ENCODE measurements at regions not wholly inside any gene's neighbourhood (a gene's known extent, or its start where the extent isn't known, plus 50 kb on each side); places are given as distances from the start of the nearest gene placed in this dataset.

GRCh38 chr13:22357132-22357531, 686.3 kb downstream of the FGF9 start:
- no peak for DNase-seq

DNA sequence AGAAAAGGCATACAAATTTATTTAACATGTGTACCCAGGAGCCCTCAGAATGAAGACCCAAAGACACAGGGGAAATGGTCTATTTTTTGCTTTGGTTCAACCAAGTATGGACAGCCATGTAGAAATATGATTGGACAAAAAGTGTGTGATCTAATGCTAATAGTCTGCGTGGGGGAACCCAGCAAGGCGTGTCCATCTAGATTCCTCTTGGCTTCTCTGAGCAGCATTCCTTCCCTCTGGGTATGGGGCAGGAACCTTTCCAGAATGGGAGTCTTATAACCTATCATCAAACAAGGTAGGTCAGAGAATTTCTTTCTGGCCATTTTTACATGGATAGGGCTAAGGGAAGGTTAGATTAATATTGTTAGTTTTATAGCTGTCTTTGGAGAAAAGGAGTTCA, 698.2 kb downstream of the FGF9 start:
- DNase-seq, result no peak

GRCh38 chr13:22369840-22370239, 699.0 kb downstream of the FGF9 start:
- DNase-seq, result no peak

DNA sequence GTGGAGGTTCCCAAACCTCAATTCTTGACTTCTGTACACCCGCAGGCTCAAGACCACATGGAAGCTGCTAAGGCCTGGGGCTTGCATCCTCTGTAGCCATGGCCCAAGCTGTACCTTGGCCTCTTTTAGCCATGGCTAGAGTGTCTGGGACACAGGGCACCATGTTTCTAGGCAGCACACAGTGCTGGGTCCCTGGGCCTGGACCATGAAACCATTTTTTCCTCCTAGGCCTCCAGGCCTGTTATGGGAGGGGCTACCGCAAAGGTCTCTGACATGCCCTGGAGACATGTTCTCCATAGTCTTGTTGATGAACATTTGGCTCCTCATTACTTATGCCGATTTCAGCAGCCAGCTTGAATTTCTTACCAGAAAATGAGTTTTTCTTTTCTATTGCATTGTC, 701.4 kb downstream of the FGF9 start:
- DNase-seq, result no peak

DNA sequence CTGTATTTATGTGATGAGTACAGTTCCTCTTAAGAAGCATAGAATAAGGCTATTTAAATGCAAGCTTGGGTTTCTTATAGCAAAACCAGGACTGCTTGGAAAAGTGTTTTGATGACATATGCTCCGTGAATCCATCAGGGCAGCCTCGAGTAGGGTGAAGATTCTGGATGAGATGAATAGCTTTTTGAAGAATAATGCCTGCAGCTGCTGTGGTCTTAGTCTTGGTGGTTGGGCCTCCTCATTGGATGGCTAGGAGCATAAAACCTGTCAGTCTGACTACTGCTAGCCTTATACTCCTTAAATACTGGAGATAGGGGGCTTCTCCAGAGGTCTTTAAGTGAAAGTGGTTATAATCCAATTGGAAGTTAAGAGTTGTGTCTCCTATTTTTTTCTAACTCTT, 704.3 kb downstream of the FGF9 start:
- no peak for DNase-seq

DNA sequence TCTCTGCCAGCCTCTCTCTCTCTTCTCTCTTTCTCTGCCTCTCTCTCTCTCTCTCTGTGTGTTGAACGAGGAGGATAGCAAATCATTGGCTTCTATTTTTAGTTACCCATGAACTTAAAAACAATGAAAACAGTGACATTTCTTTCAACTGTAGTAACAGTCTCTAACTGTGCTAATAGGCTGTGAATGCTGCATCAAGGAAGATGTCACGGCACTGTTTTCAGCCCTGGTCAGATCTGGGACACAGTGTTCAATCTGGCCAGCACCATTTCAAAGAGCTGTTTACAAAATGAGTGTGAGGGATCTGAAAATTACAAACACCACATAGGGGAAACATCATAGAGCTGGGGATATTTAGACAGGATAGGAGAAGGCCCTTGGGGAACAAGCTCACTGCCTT, 717.0 kb downstream of the FGF9 start:
- no peak for DNase-seq

DNA sequence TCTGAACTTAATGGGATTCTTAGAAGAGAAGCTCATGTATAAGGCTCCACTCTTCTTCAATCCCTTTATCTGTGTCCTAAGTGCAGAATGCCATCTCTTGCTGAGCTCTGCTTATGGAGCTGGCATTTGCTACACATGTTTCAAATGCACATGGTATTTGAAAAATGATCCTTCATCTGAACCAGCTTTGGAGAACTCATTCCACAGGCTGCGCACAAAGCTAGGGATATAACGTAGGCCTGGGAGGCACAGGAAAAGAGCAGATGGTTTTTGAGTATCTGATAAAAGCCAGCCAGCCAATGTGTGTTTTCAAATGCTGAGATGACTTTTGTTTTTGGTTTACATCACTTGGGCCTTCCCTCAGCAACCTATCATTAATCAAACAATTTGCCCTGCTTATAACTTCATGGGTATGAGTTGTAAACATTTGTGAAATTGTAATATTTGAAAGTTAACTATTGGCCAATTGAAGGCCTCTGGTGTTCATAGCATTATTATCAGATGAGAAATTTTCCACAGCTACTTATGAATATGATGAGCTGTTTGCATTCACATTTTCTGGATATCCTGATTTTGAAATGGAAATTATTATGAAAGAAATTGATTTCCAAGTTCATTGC, 729.0 kb downstream of the FGF9 start:
- no peak for DNase-seq

DNA sequence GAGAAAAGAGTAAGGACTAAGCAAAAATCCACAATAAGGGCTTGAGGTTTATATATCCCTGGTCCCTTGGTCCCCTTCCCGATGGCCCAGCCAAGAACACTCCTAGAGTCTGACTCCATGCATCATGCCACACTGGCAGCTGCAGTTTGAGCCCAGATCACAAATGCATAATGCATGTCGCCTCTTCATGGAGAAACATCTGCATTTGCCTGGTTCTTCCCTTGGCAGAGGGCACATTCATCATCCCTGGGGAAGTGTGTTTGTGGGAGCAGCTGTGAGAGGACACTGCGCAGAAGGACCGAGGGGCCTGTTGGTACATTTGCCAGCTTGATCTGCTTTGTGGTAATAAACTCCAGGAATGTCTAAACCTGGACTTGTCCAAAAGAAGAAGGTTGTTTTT, 731.8 kb downstream of the FGF9 start:
- DNase-seq, result no peak

- DNase-seq, result no peak
These were observed 732.3 kb downstream of the FGF9 start for GRCh38 chr13:22403144-22403543.

DNA sequence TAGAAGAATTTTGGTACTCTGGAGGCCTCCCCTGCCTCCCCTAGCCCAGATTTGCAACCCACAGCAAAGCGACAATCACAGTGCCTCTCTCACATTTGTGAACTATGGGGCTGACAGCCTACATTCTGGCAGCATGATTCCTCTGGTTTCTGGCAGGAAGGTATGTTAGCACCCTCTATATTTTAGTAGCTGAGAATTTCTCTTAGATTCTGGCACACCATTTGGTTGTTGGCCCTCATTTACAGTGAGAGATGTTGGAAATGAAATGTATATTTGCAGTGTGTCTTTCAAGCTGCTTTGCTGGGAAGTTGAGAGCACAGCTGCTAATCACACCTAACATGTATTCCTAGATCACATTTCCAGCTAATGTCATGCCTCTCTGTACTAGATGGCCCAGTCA, 735.0 kb downstream of the FGF9 start:
- DNase-seq, result no peak

DNA sequence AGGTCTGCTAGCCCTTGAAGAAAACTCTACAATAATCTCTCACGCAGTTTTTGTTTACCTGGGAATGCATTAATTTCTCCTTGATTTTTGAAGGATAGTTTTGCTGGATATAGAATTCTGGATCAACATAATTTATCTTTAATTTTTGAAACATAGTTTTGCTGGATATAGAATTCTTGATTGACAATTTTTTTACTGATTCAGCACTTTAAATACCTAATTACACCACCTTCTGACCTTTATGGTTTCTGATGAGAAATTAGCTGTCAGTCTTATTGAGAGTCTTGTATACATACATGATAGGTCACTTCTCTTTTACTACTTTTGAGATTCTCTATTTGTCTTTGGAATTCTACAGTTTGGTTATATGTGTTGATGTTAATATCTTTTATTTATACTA, 741.6 kb downstream of the FGF9 start:
- DNase-seq, result no peak

- DNase-seq, result no peak
These were observed 751.1 kb downstream of the FGF9 start for GRCh38 chr13:22422023-22422422.

GRCh38 chr13:22422712-22423111, 751.8 kb downstream of the FGF9 start:
- no peak for DNase-seq

DNA sequence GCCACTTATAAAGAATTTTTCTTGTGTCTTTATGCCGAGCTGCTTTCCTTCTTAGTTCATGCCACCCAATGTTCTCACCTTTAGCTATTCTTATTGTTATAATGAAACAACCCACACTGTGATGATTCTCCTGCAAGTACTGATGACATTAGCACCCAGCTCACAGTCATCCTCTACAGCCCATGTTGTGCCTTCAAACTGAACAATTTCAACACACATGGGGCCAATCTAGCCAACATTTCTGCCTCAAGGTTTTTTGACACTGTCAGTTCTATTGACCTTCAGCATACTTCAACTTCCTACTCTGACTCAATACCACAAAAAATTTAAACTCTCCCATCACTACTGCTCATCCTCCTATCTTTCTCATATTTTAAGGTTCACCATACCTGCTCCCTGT, 752.4 kb downstream of the FGF9 start:
- DNase-seq, result no peak

GRCh38 chr13:22425087-22425486, 754.2 kb downstream of the FGF9 start:
- DNase-seq, result no peak

- DNase-seq, result no peak
These were observed 753.7 kb upstream of the SGCG start for GRCh38 chr13:22427066-22427465.

- no peak for DNase-seq
These were observed 753.0 kb upstream of the SGCG start for GRCh38 chr13:22427783-22428182.

DNA sequence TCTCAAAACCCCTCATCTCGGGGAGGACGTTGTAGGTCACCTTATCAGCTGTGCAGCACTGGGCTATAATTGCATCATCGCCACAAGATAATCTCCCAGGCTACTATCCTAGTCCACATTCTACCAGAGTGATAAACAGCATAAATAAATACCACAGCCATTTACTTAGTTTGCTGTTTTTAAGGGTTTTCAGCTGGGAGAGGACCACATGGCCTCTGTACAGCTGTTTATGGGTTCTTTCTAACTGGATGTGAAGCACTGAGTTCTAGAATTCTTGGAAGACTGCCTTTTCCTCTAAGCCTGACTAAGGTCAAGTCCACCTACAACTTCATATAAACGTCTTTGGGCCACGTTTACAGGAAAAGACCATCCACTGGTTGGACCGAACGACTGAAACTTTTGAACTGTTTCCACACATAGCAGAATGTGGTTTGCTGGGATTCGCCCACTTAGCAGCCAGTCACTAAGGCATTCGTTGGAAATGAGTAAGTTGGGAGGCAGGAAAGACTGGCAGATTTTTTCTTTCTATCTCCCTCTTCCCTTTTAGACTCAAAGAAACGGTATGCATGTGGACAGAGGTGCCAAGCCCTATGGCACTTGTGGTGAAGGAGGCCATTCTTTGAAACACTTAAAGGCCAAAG, 752.5 kb upstream of the SGCG start:
- no peak for DNase-seq

GRCh38 chr13:22432690-22433089, 748.1 kb upstream of the SGCG start:
- DNase-seq, result no peak

GRCh38 chr13:22447132-22447886, 733.5 kb upstream of the SGCG start:
- no peak for DNase-seq

DNA sequence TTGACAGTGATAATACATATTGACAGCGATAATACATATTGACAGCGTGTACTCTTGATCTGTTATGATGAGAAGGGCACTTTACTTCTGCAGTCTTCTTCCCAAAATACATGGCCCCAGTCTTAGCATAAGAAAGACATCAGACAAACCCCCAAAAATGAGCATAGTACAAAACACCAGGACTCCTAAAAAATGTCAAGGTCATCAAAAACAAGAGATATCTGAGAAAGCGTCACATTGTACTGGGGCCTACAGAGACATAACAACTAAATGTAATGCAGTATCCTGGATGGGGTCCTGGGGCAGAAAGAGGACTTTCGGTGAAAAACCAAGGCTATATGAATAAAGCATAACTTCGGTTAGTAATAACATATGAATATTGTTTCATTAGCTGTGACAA, 731.5 kb upstream of the SGCG start:
- DNase-seq, result no peak

DNA sequence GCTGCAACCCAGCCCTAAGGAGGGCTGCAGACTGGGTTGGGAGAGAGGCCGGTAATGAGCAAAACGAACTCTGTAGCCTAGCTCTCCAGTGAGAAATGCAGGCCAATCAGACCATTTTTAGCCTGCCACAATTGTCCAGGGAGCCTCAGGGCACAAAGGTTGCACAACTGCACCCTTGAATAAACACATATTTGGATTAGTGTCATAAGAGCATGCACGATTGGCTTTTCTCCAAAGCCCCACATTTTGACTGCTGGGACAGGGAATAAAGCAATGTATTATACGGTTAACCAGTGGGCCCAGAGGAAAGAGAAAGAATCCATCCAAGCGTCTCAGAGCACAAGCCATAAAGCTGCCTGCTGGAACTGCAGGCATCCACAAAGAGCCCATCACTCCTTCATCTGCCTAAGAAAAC, 729.4 kb upstream of the SGCG start:
- no peak for DNase-seq

DNA sequence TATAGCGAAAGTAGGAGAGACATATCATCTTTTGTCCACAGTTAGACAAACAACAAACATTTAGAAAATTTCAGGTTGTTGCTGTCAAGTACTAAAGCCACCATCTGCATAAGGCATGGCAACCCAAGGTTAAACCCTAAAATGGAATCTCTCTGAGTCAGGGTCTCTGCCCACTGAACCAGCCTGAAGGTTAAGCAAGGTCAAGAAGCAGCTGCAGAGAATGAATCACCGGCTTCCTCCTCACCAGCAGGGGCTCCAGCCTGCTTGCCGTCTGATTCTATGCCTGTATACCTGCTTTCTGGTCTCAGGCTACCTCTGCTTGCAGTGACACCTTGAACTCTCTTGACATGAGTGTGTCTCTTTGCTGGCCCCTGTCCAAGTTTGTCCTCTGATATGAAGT, 726.2 kb upstream of the SGCG start:
- DNase-seq, result no peak

DNA sequence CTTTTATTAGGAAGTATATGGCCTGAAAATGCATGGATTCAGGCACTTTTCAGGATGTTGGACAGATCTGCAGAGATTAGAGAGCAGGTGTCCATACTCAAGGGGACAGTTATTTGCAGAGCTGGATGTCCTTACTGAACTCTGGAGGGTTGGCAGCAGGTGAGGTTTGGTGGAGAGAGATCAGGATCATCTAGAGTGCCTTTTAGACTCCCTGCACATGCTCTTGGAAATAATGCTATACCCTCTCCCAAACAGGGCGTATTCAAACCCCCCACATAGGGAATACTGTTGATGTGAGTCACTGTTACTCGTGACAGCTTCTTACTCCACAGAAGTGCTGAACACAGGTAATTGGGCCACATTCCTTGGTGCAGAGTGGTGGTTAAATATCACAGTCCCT, 725.7 kb upstream of the SGCG start:
- DNase-seq, result no peak

Measured in activated naive CD4-positive, alpha-beta T cell treated with anti-CD3 and anti-CD28 coated beads, Interleukin-2, amount 50 U/mL, for 16 hours (primary cell).